HPDE6-E6E7 (cell line): ENCODE measurements at regions not wholly inside any gene's neighbourhood (a gene's known extent, or its start where the extent isn't known, plus 50 kb on each side); places are given as distances from the start of the nearest gene placed in this dataset.
"Not testable (repeated sequence)": the region's sequence is repeated elsewhere in the genome, so short reads cannot be mapped to it uniquely, and the experiment has no call there.

Experiments used
- DNase-seq: peaks from one replicate; pipeline ENCODE4 v3.0.0; 2011; ENCODE audit warnings: missing footprints; ENCODE audit errors: extremely low spot score

DNA sequence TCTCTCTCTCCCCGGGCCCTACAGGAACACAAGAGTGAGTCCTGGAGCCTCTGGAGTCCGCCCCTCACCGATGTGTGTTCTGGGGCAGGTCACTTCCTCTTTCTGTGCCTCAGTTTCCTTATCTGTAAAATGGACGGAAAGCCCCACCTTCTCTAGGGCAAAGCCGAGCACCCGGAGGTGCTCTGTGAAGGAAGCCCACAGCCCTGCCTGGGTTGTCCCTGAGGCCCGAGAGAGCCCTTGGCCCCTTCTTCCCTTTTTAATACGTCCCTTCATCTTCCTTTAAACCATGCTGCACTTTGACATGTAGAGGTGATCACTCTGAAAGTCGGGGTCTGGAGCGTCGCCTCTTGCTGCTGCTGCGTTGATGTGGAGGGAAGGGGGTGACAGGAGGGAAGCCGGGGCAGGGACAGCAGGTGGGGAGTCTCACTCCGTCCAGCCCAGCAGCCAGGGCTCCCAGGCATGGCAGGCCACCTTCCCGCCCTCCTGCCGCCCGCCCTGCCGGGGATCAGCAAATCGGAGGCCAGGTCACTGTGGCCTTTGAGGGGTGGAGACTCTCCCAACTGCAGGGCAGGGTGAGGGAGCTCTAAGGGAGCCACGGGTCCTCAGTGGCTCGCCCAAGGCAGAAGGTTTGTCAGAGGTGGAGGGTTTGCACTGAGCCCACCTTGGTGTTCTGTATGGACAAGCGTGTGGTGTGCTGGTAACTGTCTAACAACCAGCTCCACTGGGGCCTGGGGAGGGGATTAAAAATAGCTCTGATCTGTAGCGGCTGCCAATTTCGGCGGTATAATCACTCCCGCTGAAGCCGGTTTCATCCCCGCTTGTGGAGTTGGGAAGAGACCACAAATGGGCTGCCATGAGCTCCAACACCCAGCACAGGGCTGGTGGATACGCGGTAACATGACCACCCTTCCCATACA lies 135.9 kb upstream of the ID2 start:
- DNase-seq: no peak

DNA sequence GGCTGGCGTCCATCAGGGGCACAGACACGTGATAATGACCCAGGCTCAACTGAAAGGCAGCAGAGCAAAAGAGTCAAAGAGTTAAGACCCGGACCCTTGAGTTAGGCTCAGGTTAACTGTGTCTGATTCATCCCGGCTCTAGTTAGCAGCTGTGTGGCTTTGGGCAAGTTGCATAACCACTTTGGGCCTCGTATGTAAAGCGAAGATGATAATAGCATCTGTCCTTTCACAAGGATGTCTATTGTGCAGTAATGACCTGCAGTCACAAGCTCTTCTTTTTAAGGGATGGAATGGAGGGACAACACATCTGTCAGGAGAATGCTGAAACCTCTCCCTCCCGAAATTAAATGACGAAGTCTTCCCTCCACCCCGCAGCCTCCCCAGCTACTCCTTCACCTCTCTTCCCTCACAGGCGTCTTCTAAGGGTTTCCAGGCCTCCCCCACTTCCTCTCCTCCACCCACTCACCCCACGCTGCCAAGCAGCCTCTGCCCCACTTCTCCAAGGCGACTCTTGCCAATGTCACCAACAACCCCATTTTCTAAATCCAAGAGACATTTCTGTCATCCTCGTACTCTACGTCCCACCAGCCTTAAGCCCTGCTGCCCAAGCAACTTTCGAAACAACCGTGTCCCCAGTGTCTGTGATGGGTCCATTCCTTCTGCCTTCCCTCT lies 135.1 kb upstream of the ID2 start:
- DNase-seq: no peak

DNA sequence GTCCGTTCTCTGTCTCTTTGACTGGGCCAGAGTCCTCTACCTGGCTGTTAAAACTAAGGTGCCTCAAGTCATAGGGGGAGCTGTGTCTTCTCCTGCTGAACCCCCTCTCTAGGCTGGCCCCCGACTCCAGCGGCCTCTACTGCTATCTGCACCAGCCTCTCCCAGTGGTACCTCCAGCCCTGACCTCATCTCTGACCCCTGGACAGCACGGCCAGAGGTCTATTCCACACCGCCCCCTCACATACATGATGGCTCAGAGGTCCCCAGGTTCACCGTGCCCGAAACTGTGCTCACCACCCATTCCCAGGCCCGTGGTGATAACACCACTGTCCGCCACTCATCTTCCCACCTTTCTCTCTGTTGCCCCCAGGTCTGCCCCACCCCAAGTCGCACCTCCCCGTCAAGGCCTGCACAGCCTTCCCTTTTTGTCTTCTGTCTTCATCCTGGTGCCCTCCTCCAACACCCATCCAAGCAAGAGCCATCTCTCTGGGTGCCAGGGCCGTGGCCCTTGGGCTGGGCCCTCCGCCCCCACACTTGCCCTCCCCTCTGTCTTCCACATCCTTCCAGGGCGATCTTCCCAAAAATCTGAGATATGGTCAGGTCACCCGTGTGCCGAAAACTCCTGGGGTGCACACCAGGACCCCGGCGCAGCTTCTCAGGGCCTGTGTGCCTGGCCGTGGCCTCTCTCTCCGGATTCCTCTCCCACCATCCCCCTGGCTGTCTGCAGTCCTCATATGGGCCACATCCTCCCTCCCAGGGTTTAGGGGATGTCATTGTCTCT lies 134.4 kb upstream of the ID2 start:
- DNase-seq: no peak

DNA sequence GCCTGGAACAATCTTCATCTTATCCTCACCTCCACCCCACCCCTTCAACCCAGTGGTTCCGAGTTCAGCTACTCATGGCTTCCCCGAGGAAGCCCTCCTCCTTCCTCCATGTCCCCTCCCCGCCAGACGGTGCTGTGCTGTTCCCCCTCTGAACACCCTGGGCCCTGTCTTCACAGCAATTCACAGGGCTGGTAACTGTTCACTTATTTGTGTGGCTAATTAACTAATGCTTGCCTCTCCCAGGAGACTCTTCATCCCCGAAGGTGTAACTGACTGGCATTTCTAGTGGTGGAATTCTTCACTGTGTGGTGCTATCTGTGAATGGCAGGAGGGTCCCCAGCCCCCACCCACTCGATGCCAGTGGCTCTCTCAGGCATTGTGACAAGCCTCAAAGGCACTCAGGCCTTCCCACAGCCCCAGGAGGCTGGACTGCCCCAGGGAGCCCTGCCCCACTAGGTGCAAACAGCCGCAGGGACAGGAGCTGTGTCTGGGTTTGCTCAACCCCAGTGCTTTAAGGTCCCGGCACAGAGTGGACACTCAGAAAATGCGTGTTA lies 133.7 kb upstream of the ID2 start:
- DNase-seq: no peak

DNA sequence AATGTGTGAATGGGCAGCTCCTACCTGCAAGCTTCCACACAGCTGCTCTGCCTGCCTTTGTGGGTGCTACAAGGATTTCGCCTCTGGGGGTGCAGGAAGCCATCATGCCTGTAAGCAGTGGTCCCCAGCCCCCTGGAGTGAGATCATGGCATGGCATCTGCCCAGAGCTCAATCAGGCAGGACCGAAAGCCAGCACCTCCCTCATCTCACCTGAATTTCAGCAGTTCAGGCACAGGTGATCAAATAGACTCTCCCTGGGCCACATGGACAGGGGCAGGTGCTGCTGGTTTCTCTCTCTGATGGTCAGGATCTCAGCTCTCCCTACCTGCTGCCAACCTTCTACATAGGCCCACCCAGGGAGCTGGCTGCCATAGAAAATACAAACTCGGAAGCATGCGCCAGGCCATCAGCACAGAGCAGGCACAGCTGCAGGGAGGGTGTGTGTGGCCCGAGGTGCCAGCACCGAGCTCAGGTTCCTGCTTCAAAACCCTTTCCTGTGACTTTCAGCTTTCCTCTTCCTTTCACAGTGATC lies 133.2 kb upstream of the ID2 start:
- no peak for DNase-seq

DNA sequence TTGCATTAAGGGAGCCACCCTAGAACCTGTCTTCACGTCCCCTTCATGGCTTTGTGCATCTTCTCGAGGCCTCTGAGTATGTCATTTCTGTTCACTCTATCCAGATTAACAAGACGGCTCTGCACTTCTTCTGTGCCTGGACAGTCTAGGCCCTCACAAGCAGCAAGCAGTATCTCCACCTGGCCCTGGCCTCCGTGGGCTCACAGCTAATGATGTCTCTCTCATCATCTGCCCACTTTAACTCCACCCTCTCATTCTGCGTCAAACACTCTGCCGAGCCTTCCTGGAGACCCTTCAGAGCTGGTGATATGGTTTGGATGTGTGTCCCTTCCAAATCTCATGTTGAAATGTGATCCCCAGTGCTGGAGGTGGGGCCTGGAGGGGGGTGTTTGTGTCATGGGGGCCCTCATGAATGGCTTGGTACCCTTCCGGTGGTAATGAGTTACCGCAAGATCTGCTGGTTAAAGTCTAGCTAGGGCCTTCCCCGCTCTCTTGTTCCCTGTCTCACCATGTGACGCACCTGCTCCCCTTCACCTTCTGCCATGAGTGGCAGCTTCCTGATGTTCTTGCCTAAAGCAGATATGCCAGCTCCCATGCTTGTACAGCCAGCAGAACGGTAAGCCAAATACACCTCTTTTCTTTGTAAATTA lies 132.5 kb upstream of the ID2 start:
- no peak for DNase-seq

DNA sequence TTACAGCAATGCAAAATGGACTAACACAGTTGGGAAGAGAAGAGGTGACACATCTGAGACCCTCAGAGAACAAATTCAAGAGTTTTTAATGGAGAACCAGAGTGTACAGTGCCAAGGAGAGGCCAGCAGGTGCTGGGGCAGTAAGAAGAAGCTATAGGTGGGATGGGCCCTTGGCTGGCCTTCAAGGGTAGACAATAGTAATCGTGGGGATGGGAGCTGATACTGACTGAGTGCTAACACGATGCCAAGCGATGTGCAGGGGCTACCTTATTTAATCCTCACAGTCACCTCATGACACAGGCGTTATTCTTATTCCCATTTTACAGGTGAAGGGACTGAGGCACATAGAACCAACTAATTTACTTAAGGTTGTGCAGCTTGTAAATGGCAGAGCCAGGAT lies 131.9 kb upstream of the ID2 start:
- DNase-seq: no peak

DNA sequence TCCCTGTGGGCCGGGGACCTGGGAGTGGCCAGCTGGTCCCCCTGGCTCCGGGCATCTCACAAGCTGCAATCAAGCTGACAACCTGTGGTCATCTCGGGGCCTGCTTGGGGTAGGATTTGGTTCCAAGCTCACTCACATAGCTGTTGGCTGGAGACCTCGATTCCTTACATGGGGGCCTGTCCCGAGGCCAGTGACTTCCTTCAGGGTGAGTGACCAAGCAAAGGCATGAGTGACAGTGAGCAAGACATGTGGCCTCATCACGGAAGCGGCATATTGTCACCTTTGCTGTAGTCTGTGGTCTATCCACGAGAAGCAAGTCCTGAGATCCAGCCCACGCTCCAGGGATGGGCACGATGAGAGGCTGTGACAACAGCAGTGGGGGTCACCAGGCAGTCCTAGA lies 131.4 kb upstream of the ID2 start:
- DNase-seq: no peak

DNA sequence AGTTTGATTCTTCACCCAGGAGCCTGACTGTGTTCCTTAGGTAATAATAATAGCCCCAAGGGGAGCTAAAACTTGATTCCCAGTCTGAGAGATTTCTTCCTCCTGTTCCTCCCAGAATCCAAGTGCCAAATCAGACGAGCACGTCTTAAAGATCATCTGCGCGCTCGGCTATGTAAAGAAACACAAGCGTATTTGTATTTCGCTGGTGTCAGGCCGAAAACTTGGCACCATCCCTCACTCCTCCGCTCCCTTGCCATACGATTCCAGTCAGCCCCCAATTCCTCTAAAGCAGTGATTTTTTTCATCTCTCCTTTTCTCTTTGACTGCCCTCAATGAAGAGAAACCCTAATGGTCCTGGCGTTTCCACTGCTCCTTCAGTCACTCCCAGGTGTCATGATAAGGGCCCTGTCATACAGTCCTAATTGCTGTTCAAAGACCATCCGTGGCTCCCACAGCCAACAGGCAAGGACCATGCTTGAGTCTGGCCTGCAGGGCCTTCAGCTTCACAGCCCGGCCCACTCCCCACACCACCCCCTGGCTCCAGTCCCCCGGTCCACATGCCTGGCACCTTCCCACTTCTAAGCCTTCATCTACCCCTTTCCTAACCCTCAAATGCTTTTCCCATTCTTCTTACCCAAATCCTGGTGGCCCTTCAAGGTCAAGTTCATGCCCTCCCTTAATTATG lies 130.8 kb upstream of the ID2 start:
- DNase-seq: no peak

DNA sequence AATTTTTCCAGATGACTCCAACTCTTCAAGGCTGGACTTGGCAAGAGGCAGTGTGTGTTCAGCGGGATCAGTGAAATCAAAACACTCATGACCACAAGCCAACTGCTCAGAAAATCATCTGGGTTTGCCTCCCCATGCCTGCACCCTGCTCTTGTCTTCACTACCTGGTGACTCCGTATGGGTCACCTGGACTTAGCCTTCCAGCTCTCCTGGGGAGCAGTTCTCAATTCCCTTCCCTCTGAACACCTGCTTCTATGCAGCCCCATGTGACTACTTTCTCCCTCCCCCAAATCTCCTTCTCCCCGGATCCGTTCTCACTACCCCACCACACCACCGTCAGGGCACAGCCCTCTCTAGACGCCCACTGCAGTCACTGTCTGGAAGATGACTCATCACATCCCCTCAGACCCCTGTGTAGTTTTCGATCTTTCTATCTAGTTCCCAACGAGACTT lies 130.2 kb upstream of the ID2 start:
- no peak for DNase-seq

DNA sequence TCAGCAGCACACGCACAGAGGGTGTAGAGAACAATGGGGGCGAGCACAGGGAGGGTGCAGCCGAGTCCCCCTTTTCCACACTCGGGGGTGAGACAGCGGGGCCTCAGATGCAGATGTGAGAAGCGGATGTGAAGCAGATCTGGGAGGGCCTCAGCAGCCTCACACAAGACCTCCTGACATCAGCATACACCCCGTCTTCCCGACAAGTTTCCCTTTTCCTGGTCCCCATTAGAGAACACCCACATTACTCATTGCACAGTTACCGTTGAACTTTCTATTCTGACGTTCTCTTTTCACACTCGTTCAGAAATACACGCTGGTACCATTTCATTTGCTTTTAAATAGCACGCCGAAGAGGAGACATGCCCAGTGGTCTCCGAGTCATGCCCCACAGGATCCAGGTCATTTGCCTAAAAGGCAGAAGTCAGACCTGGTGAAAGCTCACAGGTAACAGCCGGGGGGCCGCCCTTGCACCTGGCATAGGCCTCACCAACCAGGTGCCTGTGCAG lies 129.5 kb upstream of the ID2 start:
- DNase-seq: no peak

DNA sequence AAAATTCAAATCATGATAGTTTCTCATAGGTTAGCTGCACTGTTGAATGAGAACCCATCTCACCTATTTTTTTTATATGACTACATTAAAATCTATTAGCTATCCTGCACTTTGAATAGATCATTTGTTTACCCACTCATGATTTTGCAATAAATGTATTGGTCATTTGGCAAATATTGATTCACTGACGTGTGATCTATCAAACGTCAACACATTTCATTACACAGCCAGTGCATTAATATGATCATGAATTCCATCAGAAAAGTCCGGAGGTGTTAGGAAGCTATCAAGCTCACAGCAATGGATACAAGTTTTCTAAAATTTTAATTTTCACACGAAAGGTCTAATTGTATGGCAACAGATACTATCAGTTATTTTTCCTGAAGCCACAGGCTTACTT lies 128.2 kb upstream of the ID2 start:
- no peak for DNase-seq

DNA sequence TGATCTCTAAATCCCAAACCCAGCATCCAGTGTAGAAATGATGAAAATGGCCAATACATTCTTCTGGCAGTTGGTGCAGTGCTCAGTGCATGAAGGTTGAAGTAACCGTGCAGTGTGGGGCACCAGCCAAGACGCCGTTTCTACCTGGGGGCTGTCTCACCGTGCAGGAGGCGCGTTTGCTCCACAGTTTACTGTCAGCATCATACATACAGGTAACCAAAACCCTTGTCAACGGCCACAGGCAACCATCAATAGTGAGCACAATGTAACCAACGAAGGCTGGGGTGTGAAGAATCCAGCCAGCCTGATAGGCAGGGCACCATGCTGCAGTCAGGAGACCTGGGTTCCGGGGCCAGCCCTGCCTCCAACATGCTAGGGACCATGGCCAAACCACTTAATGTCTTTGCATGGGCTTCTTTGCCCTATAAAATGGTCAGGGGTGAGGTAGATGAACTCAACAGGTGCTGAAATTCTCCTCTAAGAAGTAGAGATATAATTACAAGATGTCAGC lies 127.5 kb upstream of the ID2 start:
- no peak for DNase-seq

DNA sequence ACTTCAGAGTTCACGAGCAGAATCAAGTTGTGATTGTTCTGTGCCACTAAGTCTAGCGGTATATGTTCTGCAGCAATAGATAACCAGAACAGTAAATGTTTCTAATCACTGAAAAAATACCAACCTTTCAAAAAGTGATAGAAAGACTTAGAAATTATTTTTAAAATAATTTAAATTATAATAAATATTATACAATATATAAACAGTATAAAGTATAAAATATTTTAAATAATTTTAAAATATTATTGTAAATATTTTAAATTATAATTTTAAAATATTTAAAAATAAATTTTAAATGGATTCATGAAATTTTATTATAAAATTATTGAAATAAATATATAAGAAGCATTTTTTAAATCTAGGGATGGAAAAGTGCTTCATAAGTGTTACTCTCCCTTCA lies 126.3 kb upstream of the ID2 start:
- DNase-seq: no peak

DNA sequence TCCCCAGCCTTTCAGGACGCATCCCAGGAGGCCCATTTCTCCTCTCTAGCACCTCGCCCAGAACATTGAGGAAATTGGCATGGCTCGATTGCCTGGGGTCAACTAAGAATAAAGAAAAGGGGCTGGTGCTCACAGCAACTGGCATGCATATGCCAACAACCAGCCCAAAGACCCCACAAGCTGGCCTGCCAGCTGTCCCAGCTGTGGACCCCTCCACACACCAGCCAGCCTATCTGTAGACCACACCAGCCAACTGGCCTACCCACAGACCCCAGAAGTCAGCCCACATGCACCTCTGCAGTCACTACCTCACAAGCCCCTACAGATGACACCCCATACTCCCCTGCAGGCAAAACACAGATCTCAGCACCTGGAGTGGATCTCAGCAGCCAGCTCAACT lies 123.8 kb upstream of the ID2 start:
- DNase-seq: no peak

DNA sequence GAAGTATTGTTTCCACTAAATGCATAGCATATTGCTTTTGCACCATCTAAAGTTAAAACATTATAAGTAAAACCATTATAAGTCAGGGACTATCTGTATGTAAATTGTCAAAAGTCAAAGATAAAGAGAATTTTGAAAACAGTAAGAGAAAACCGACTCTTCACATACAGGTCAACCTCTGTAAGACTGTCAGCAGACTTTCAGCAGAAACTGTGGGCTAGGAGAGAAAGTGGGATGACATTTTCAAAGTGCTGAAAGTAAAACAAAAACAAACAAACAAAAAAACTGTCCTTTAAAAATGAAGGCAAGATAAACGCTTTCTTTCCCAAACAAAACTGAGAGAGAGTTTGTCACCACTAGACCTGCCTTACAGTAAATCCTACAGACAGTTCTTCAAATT lies 122.9 kb upstream of the ID2 start:
- no peak for DNase-seq

DNA sequence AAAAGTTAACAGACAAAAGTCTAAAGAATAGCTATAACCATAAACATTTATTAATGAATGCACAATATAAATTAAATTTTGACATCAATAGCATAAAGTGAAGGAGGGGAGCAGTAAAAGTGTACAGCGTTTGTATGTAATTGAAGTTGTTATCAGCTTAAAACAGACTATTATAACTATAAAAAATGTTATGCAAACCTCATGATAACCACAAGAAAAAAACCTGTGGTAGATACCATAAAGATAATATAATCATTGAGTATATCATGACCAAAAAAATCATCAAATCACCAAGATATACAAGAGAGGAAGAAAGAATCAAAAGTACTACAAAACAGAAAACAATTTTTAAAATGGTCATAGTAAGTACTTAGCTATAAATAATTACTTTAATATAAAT lies 122.1 kb upstream of the ID2 start:
- no peak for DNase-seq

DNA sequence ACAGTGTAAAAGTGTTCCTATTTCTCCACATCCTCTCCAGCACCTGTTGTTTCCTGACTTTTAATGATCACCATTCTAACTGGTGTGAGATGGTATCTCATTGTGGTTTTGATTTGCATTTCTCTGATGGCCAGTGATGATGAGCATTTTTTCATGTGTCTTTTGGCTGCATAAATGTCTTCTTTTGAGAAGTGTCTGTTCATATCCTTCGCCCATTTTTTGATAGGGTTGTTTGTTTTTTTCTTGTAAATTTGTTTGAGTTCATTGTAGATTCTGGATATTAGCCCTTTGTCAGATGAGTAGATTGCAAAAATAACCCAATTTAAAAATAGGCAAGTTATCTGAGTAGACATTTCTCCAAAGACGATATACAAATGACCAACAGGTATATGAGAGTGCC lies 120.2 kb upstream of the ID2 start:
- DNase-seq: not testable (repeated sequence)

DNA sequence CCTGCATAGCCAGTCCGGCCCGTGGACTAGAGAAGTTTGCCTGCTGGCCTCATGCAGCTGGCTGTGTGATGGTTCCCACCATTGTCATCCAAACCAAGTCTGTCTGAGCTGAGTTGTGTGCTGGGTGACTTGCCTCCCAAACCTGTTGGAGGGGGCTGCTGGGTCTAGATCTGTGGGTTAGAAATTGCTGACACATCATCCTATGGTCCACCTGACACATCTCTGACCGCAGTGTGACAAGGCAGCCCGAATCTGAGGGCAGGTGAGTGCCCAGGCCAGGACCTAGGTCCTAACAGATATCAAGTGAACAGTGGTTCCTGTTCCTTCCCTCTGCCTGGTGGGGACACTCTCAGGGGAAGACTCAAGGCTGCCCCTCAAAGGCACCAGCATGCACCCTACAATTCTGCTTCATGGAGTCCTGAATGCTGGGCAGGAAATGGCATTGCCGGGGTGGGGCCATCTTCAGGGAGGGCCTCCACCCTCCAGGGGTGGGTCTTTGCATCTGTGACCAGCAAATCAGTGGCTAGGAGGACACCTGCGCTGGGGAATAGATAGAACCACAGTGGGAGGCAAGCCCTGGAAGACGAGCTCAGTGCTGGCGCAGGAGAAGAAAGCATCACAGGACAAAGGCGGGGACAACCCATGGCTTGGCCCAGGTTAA lies 117.9 kb upstream of the ID2 start:
- DNase-seq: no peak

DNA sequence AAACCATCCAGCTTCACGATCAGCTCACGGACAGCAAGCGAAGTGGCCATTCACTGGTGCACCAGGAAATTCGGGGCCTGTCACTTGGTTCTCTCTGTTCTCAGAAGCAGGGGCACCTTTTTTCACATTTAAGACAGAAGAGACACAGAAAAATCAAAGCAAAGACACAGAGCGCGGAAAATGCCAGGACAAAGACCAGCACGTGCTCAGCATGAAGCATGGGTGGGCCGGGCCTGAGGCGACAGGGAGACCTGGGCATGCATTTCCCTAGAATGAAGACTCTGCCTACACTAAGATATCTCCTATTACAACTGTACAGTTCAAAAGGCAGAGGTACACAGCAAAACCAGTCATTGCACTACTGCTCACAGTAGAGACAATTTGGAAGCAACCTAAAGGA lies 117.4 kb upstream of the ID2 start:
- no peak for DNase-seq
